HG03575 (cell line): ENCODE measurements at regions not wholly inside any gene's neighbourhood (a gene's known extent, or its start where the extent isn't known, plus 50 kb on each side); places are given as distances from the start of the nearest gene placed in this dataset.
"Not testable (repeated sequence)": the region's sequence is repeated elsewhere in the genome, so short reads cannot be mapped to it uniquely, and the experiment has no call there.

ENCODE experiments used
- ATAC-seq: cut with Tn5 transposase; IDR thresholded peaks from one replicate; pipeline ENCODE4 v1.9.1; 2021; ENCODE audit not compliant: unreplicated experiment, insufficient number of reproducible peaks, low FRiP score; ENCODE audit errors: extremely low read depth

DNA sequence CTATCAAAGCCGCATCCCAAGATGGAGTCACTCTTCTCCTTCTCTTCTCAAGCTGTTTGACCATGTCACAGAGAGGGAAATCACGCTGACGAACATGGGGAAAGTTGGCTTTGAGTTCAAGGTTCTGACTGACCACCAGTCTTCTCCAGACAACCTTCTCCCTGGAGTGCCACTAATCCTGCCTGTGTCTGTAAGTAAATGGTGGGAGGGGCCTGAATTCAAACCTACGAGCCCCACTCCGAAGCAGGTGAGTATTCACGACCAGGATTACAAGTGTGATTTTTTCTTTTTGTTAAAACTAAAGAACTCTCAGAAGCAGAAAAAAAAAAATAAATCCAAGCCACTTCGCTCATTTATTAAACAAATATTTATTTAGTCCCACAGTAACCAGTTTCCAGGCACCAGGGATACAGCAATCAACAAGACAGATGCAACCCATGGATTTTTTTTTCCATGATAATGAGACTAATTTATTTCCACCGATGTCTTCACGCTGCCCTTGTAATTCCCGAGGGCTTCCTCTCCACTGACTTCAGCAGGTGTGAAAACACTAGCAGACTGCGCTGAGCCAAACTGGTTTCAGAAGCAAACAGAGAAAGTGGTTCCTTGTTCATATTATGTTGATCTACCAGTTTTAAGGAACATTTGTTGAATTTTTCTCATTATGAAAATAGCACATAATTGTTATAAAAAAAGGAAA, 206.0 kb upstream of the NBPF12 start:
- ATAC-seq = not testable (repeated sequence)

DNA sequence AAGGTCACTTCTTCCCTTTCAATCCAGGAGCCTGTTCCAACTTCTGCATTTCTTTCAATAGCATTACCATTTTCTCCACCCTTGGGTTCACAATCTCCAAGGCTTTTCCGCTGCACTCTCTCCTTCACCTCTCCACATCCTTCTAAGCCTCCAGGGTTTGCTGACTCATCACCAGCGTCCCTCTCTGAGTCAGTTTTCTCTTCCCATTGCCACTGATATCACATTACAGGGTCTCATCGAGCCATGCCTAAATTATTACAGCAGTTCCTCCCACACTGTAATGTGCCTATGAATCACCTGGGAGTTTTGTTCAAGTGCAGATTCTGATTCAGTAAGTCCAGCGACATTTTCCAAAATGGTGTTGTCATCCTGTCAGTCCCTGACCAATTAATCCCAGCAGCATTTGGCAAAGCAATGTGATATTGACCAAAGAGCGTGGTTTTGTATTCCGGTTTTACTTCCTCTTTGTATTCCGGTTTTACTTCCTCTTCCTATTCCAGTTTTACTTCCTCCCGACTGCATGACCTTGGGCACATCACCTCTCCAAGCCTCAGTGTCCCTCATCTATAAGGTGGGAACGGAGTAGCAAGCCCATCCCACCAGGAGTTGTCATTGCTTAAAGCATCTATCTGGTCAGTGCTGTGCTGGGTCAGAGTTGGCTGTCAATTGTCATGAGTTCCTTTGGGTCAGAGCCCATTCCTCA, 208.3 kb upstream of the NBPF12 start:
- not testable (repeated sequence) for ATAC-seq

DNA sequence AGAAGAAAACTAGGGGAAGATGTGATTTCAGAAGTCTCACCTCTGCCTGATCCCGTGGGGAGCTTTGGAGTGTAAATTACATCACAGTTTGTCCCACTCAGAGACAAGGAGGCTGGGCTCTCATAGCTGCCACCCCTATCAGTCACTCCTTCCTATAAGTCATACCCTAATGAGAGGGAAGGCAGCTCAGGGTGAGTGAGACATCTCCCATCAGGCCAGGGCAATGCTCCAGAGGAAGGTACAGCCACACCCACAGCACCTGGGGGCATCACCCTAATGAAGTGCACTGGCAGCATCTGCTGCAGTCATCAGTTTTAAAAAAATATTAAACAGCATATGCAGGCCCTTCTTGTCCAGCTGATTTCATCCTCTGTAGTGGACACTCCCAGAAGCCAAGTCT, 223.1 kb upstream of the NBPF12 start:
- ATAC-seq = not testable (repeated sequence)

DNA sequence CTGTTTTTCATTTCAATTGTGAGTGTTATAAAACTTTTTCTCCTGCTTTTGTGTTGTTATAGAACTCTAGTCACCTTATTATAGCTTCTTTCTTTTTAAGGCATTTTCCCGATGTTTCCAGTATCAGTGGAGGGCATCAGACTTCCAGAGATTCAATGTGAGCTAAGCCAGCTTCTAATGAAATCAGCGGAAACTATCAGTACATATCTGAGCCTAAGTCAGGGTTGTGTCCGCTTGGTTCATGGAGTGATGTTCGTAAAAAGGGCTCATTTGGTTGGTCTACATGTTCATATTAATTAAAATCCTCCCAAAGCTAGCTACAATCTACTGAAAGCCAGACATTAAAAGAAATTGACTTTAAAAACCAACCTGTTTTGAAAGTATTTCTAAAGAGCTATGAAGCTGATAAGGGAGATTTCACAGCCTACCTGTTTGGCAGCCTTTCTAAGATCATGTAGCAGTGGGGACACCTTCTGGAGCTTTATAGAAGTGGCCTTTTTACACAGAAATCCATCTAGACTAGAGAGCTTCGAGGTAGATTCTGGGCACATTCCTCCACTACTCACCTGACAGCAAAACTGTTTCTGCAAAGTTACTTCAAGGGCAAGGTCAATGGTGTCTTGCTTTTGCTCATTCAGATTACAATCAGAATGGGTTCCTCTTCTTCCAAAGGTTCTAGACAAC, 227.1 kb upstream of the NBPF12 start:
- ATAC-seq = not testable (repeated sequence)

DNA sequence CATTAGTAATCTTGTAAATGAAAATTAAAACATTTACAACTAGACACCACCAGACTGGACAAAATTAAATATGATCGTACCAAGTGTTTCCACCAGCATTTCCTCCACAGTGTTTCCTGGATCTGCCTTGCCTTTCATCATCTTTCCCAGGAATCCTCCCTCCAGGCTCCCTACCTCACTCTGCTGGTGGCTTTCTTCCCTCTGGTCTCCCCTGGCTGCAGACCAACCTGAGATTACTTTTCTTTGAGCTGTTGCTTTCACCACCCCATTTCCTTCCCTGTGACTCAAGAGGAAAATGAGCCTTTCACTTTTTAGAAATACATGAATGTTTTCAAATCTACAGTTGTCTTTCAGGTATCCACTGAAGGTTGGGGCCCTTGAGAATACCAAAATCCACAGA, 228.8 kb upstream of the NBPF12 start:
- not testable (repeated sequence) for ATAC-seq

DNA sequence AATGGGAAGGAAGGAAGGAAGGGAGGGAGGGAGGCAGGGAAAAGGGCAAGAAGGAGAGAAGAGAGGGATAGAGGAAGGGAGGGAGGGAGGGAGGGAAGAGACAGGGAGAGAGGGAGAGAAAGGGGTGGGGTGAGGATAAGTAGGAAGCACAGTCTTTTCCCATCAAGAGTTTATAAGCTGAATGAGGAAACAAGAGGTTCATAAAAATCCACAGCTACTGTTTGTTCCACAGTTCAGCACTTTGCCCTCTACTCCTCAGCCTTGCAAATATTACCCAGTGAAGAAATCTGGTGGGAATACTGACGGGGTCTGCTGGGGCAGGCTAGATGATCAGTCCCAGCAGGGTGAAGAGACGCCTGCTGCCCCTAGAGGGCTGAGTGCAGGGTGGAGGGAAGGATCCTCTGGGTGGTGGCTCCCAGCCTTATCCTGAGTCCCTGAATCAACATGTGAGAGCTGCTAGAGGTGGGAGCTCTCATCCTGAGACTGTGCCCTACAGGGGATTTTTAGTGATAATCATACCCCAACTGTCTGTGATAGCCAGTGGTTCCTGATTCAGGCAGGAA, 233.9 kb upstream of the NBPF12 start:
- ATAC-seq = not testable (repeated sequence)

DNA sequence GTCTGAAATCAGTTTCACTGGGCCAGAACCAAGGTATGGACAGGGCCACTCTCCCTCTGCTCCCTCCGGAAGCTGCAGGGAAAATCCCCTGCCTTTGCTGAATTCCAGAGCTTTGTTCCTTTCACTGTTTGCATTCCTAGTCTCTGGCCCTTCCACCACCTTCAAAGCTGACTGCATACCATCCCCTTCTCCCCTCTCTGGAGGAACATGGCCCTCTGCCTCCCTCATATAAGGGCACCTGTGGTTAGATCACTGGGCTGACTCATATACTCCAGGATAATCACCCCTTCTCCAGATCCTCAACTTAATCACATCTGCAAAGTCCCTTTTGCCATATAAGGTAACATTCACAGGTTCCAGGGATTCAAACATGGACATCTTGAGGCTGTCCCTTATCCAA, 236.8 kb upstream of the NBPF12 start:
- ATAC-seq = not testable (repeated sequence)

DNA sequence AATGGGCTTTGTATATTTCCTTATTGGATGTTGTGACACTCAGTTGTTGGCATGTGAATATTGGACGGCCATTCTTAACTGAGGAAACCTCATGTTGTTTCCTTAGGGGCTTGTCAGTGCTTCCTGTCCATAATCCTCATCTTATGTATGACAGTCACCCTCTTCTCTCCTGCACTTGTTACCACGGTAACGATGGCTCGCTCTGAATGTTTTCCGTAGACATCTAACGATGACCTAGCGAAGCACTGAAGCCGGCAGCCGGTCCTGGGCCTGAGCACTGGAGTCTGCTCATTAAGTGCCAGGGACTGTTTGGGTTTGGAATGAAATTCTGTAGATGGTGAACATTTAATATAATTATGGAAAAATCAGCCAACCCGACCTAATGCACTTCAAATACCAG, 242.7 kb upstream of the NBPF12 start:
- ATAC-seq = not testable (repeated sequence)

DNA sequence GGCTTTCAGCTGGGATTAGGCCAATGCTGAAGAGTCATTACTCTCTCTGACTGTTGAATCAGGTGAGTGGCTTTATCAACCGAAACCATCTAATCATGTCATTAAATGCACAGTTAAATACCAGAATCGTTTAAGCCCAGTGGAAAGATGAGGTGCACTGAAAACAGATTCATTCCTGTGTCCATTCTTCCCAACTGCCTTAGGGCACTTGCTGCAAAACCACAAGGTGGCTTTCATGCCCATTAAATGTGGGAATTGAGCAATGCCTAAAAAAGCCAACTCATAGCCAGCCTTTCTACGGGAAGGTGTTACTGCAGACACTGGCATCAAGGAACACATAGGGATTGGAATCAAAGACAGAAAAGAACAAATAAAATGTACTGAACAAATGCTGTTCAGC, 246.3 kb upstream of the NBPF12 start:
- not testable (repeated sequence) for ATAC-seq

DNA sequence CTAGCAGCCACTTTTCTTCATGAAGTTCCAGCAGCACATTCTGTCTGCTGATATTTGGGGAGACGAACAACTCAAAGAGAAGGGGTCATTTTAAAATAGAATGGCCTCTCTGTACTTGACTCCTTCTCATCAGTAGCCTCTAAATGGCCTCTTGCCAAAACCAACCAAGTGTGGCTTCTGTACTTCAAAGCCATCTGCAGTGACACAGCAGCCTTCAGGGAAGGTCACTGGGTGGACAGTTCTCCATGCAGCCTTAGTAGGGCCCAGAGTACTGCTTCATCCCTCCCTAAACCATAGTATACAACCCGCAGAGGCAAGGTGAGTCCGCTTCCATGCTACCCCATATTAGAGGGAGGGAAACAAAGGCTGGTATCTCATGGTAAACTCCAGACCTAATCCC, 249.2 kb upstream of the NBPF12 start:
- not testable (repeated sequence) for ATAC-seq

DNA sequence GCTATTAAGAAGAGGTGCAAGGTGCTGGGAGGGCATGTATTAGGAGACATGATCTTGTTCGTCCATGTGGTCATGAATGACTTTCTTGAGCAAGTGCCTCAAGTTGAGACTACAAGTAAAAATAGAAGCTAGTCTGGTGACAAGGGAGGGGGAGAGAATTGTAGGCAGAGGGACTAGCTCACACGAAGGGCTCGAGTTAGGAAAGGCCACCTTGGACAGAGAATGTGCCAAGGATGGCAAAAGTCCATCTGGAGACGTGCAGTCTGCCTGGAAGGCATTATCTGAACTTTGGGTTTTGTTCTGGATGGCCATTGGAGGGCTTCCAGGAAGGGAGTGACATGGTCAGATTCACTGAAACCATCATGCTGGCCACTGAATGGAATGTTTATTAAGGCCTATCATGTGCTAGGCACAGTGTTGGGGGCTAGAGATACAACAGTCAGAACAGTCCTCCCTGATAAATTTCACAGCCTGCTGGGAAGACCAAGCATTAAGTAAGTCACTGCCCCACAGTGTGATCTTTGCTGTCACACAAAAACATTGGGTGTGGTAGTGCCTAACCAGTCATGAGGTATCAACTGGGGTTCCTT, 251.3 kb upstream of the NBPF12 start:
- ATAC-seq = not testable (repeated sequence)

DNA sequence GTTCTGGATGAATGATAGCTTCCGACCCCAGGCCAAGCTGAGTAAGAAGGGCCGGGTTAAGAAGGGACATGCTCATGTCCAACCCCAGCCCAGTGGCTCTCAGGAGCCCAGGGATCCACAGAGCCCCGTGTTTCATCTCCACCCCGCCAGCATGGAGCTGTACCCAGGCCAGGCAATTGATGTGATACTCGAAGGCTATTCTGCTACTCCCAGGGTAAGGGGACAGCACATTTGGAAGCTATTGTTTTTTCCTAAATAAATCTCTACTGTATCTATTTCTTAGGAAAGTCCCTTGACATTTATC, 255.0 kb upstream of the NBPF12 start:
- ATAC-seq = not testable (repeated sequence)

DNA sequence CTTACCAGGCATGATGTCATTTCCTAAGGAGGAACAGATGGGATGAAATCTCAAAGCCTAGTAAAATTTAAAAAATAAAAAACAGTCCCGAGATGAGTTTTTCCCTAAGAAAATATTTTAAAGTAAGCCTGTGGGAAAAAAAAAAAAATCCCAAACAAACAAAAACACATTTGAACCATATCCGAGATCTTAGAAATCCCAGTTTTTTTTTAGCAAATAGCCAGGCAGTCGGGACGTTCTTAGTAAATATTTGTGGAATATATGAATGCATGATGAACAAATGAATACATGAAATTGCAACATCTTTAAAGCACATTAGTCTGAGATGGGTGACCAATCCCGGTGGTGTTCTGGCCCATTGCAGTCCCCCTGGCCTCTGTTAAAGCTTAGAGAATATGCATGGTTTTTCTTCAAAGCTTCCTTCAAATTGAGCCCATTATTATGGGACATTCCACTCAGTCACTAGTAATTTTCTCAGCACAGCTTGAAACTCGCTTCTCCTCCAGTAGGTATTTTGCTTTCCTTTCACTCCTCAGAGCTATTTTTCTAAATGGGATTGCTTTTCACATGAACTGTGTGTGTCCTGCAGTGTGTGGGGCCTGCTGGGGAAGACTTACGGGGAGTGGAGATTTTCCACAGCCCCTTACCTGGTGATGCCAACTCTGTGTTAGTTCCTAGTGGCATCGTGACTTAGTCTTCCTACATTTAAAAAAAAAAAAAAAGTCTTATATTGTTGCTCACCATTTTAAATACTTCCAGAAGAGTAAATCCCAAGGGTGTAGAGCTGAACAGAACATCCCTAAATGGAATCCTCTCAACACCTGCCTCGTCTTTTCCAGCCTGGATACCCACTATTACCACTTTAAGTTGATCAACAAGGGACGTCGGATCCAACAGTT, 255.6 kb upstream of the NBPF12 start:
- not testable (repeated sequence) for ATAC-seq

DNA sequence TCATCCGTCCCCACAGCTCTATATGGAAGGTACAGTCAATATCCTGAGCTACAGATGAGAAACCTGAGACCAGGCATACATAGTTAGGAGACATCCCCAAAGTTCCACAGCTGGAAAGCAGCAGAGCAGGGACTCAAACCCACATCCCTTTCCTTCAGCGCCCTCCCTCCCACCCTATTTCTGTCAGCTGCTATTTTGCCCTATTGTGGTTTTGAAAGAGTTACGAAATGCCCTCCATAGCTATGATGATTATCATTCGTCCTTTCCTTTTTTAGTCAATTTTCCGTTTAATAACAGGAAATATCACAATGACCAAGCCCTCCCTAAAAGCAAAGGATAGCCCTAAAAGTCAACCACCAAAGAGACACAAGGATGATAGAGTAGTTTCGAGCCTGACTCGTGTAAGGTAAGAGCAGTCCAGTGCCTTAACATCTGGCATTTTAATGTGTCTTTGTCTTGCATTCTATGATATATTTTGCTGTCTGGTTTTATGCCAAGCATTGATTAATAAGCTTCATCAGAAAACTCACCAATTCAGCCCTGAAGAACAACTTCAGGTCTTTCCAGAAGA, 264.3 kb upstream of the NBPF12 start:
- not testable (repeated sequence) for ATAC-seq

DNA sequence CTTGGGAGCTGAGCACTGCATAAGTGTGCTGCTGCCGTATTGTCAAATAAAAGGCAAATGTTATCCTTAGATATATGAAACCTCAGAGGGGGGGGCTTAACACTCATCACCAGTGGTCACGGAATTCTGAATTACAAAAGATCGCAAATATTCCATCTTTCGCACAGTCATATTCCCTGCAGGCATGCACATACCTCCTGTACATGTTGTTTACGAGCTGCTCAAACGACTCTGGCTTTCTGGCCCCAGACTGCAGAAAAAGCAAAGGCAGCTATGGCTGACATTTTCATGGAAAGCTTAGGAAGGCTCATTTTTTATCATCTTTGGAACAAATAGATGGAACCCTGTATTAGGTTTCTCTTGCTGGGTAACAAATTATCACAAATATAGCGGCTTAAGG, 265.5 kb upstream of the NBPF12 start:
- not testable (repeated sequence) for ATAC-seq

DNA sequence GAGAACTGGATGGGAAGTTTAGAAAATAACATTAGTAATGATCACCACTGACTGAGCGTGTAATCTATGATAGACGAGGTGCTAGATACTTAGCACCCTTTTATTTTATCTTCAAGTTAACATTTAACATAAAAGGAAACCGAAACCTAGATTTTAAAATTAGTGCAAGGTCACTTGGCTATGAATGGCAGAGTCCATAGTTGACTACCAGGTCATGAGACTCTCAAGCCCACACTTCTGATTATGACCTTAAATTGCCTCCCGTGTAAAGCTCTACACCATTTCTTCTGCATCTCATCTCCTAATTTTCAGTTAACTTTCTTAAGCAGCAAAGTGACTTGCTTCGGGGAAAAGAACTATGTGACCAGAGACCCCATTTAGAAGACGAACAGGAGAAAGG, 266.5 kb upstream of the NBPF12 start:
- ATAC-seq = not testable (repeated sequence)

DNA sequence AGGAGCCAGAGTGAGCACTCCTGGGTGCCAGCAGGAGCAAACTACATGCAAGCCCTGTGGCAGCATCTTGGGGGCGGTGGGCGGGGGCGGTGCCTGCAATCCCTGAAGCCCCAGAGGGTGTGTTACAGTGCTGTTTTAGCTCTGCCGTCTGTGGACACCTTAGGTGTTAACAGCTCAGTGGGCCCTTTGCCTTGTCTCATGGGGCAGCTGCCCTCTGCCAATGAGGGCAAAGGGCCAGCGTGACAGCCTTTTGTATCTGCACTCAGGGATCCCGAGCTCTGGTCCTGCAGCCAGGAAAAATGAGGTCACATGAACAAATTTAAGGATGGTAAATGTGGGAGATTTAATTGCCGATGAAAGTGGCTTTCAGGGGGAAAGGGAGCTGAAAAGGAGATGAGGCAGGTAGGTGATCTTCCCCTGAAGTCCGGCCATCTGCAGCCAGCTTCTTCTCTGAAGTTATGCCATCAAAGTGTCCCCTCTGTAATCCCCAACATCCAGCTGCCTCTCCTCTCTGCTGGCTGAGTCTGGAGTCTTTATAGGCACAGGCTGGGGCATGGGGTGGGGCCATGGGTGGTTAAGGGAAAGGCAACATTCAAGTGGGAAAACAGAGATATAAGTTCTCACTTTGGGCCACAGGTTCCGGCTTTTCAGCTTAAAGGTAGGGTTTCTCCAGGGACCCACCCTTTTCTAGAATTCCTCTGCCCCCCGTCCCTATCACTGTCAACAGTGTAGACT, 267.1 kb upstream of the NBPF12 start:
- not testable (repeated sequence) for ATAC-seq

DNA sequence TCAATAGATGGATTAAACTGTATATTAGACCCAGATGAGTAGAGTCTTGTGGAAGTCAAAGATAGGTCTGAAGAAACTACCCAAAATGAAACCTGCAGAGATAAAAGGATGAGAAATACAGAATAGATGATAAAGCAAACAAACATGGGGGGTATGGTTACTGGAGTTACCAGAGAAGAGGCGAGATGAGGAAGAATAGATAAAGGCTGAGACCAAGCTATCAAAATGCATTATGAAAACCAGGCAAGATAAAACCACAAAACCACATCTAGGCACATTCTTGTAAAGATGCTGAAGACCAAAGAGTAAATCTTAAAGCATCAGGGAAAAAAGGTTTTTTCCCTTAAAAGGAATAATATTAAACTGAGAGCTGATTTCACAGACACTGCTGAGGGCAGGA, 271.8 kb upstream of the NBPF12 start:
- ATAC-seq = not testable (repeated sequence)
